HG02884 (cell line): ENCODE measurements at regions not wholly inside any gene's neighbourhood (a gene's known extent, or its start where the extent isn't known, plus 50 kb on each side); places are given as distances from the start of the nearest gene placed in this dataset.
"Not testable (repeated sequence)": the region's sequence is repeated elsewhere in the genome, so short reads cannot be mapped to it uniquely, and the experiment has no call there.

Experiments used
- ATAC-seq: cut with Tn5 transposase; IDR thresholded peaks from one replicate; pipeline ENCODE4 v1.9.1; 2021; ENCODE audit warnings: mild to moderate bottlenecking, moderate library complexity; ENCODE audit not compliant: unreplicated experiment

DNA sequence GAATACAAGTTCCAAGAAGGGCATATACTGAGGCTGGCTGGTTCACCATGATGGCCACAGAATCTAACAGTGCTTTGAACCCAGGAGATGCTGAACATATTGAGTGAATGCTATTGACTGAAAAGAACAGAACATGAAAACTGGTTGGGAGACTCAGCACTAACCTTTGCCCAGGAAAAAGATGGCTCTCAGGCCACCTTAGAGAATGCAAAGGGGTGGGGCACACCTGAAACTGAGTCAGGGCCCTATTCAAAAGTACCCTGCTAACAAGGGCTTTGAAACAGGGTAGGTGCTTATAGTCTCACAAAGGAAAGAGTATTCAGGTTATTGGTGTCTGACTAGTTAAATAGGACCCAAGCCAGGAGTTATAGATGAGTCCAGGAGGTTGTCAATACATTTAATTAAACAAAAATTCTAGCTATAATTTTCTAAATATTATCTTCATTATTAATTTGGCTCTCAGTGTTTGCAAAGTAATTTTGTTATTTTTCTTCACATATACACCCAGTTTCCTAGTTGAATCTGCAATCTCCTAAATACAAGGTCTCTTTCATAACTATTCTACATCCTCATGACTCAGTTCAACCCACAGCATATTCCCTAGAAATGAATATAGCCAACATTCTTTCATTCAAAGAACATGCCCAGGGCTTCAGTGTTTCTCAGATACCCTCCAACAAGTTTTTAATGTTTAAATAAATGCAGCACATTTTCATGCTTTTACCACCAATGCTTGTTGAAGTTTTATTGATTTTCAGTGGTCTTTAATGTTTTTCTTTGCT, 144.2 kb upstream of the RAPGEF2 start:
- ATAC-seq: no peak

DNA sequence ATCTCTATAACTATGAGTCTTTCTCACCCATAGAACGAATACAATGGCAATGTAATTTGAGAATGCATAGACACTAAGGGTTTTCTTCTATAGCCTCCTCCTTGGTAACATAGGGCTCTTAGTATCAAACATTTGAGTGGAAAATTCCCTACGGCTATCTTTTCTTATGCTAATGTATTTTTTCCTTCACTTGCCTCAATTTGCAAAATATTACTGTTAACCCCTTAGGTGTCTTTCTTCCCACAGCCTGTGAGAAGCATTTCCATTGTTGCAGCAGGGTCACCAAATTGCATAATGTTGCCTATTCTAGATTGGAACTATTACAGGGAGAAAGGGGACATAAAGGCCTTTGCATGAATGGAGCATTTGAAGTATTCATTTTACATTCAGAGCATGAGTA, 140.5 kb upstream of the RAPGEF2 start:
- ATAC-seq: no peak

DNA sequence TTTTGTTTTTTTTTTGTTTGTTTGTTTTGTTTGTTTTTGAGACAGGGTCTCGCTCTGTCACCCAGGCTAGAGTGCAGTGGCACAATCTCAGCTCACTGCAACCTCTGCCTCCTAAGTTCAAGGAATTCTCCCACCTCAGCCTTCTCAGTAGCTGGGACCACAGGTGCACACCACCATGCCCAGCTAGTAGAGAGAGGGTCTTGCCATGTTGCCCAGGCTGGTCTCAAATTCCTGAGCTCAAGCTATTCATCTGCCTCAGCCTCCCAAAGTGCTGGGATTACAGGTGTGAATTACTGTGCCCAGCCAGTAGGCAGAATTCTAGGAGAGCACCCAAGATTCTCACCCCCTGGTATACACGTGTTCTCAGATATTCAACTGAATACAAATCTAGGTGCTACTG, 139.6 kb upstream of the RAPGEF2 start:
- not testable (repeated sequence) for ATAC-seq

DNA sequence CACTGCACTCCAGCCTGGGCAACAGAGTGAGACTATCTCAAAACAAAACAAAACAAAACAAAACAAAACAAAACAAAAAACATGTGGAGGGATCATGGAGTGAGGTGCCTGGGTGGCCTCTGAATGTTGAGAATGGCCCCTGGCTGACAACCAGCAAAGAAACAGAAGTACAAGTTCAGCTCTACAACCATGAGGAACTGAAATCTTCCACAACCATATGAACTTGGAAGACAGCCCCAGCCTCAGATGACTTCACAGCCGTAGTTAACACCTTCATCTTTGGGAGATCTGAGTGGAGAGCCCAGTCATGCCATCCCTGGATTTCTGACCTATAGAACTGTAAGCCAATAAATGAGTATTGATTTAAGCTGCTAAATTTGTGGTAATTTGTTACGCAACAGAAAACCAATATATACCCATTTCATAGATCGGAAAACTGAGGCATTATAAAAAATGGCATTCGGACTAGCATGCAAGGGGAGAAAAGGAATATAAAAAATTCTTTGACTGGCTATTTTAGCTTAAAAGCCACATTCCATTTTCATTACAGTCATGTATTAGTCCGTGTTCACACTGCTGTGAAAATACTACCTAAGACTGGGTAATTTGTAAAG, 138.7 kb upstream of the RAPGEF2 start:
- no peak for ATAC-seq

DNA sequence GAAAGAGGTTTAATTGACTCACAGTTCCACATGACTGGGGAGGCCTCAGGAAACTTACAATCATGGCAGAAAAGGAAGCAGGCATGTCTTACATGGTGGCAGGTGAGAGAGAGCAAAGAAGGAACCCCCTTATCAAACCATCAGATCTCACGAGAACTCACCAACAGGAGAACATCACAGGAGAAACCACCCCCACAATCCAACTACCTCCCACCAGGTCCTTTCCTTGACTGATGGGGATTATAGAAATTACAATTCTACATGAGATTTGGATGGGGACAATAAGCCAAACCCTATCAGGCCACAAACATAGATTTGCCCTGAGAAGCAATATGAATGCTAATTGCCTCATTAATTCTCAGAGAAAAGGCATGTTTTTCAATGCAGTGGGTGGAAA, 138.2 kb upstream of the RAPGEF2 start:
- ATAC-seq: no peak

DNA sequence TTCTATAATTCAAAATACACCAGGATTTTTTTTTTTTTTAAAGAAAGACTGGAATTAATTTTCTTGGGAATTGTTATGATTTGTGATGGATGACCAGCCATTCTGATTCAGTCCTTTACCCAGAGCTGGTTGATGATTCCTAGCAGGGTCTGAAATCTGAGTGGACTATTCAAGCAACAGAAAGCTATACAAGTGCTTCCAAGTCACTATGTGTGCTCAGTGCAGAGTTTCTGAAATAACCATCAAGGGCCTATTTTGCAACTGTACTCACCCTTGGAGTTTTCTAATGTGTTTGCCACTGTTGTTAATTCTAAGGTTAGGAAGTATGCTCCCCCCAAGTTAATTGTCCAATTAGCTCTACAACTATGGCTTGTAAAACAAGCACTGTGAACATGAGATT, 137.7 kb upstream of the RAPGEF2 start:
- ATAC-seq: no peak

DNA sequence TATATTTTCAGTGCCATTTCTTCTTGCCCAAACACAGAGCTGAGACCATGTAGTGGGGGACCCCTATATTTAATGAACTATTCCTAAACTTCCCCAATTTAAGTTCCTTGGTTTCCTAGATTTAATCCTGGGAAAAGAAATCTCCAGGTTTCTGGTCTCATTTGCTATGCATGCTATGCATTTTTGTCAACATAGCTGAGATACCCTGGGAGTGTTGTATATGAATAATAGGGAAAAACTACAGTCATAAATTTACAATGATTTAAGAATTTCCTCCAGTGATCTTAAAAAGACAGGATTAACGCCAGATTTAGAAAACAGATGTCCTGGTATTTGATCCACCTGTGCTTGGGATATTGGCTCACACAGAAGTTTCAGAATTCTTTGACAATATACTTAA, 136.8 kb upstream of the RAPGEF2 start:
- ATAC-seq: no peak

DNA sequence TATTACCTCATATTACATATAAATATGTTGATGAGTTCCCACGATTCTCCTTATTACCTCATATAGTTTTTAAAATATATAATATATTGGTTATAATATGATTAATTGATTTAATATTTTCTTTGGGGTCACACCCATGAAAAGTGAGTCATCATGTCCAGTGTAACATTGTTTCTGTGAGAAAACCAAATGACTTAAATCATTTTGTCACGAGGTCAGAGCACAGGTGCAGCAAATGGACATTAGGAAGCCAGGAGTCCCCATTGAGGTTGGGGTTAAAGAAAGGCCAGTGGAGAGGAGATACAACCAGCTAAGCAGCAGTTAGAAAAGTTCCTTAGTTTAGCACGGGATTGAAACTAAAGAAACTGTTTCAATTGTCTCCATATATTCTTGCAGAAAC, 133.9 kb upstream of the RAPGEF2 start:
- ATAC-seq: no peak

DNA sequence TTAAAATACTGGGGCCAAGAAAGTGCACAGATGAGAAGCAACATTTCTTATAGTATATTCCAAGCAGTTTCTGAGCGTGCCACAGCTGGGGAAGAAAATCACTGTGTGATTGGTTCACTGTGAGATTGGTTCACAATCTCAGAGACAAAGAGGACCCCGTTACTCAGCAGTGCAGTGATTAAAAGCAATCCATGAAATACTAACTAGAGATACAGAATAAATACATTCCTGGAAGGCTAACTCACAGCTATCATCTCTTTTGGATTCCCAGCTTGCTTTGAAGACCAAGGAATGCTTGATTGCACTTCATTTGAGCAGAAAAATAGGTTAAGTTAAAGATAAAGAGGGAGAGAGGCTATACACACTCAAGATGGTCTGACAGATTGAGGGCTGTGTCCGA, 132.1 kb upstream of the RAPGEF2 start:
- ATAC-seq: no peak

DNA sequence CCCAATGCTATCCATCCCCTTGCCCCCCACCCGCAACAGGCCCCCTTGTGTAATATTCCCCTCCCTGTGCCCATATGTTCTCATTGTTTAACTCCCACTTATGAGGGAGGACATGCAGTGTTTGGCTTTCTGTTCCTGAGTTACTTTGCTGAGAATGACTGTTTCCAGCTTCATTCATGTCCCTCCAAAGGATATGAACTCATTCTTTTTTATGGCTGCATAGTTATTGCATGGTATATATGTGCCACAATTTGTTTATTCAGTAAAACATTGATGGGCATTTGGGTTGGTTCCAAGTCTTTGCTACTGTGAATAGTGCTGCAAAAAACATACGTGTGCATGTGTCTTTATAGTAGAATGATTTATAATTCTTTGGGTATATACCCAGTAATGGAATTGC, 128.4 kb upstream of the RAPGEF2 start:
- ATAC-seq: not testable (repeated sequence)

DNA sequence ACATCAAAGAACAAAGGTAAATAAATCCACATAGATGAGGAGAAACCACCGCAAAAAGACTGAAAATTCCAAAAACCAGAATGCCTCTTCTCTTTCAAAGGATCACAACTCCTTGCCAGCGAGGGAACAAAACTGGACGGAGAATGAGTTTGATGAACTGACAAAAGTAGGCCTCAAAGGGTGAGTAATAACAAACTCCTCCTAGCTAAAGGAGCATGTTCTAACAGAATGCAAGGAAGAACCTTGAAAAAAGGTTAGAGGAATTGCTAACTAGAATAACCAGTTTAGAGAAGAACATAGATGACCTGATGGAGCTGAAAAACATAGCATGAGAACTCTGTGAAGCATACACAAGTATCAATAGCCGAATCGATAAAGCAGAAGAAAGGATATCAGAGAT, 122.2 kb upstream of the RAPGEF2 start:
- ATAC-seq: not testable (repeated sequence)

DNA sequence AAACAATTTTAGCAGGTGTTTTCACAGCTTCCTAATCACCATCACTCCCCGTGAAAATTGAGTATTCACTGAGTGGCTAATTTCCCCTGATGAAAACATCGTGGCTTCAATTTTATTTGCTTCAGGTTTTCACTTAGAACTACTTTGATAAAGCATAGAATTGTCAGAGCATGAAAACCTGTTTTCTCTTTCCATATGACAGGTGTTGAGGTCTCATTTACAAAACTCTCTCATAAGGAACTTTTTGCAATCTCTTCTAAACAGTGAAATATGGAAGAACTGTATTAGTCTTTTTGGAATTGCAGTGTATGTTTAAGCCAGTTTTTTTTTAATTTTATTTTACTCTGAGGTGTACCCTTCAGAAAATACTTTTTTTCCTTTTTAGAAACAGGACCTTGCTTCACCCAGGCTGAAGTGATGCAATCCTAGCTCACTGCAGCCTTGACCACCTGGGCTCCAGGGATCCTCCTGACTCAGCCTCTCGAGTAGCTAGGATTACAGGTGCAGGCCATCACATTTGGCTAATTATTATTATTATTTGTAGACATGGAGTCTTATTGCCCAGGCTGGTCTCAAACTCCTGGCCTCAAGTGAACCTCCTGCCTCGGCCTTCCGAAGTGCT, 111.2 kb upstream of the RAPGEF2 start:
- no peak for ATAC-seq

DNA sequence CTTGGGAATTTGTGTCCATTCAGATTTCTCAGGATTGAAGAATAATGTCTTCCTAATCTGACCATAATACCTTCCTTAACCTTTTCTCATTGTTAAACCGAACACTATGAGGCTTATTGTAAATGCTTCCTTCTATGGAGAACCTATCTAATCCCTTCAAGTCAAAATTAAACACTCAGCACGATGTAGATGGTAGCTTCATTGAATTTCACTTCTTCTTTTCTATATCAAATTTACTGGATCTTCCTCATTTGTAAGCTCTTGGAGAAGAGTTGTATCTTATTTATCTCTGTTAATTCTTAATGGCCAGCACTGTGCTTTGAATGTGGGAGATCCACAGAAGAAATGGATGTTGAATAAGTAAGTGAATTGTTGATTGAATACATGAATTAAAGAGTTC, 109.0 kb upstream of the RAPGEF2 start:
- no peak for ATAC-seq

DNA sequence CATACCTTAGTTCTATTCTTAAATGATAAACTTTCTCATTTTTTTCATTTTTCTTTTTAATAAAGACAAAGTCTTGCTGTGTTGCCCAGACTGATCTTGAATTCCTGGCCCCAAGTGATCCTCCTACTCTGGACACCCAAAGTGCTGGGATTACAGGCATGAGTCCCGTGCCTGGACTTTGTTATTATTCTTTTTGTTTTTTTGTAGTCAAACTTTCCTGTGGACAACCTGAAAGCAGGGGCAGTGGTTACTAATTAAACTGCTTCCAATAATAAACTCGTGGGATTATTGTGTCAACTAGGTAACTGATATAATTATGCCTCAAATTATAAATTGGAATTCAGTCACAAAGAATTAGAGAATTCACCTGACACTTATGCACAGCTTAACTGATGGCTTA, 107.8 kb upstream of the RAPGEF2 start:
- ATAC-seq: no peak

DNA sequence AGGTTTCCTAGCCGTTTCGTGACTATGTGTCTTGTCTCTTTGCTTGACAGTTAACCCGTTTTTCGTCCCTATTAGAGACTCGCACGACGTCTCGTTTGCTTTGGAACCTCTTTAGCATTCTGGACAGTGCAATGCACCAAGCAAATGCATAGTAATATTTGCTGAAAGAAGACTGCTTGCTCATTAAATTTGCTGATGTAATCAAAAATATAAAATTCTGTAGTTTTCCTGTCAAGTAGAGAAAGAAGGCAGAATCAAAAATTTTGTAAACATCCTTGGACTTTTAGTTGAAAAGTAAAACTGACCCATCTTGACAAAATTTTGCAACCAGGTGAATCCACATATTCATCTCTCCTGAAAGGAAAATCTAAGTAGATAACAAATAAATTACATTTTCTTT, 106.9 kb upstream of the RAPGEF2 start:
- ATAC-seq: no peak

DNA sequence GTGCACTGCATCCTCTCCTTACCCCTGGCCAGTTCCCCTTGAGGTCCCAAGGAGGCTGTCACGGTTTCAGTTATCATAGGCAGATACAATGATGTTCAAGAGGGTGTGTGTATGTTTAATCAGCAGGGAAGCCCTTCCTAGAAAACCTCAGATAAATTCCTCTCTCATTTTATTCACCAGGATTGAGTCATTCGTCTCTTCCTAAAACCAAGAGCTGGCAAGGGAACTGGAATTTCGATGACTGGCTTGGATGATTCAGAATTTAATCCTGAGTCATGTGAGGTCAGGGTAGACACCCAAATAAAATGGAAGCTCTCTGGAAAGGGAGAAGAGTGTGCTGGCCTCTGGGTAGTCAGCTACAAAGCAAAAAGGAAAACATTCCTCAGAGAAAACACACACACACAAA, 106.2 kb upstream of the RAPGEF2 start:
- ATAC-seq: no peak

DNA sequence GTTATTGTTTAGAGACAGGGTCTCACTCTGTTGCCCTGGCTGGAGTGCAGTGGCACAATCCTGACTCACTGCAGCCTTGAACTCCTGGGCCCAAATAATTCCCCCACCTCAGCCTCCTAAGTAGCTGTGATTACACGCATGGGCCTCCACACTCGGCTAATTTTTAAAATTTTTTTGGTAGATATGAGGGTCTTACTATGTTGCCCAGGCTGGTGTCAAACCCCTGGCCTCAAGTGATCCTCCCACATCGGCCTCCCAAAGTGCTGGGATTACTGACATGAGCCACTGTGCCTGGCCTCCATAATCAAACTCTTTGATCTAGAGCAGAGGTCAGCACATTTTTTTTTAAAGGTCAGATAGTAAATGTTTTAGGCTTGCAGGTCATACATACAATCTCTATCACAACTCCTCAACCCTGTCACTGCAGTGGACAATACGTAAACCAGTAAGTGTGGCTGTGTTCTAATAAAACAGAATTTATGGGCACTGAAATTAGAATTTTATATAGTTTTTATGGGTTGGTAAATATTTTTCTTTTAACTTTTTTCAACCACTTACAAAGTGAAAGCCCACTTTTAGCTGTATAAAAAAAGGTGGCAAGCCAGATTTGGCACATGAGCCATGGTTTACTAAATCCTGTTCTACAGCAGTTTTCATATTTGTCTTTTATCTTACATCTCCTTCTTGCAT, 105.1 kb upstream of the RAPGEF2 start:
- ATAC-seq: no peak

DNA sequence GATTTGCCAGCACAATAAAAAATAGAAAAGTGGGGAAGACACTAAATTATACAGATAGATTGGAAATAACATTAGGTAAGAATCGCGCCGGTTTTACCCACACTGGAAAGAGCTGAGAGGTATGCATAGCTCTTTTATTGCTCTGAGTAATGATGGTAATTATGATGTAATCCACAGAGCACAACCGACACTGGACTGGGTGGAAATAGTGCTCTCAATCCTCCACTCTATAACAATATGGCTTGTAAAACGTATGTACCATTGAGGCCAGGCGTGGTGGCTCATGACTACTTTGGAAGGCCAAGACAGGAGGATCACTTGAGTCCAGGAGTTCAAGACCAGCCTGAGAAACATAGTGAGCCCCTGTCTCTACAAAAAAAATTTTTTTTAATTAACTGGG, 104.3 kb upstream of the RAPGEF2 start:
- no peak for ATAC-seq

DNA sequence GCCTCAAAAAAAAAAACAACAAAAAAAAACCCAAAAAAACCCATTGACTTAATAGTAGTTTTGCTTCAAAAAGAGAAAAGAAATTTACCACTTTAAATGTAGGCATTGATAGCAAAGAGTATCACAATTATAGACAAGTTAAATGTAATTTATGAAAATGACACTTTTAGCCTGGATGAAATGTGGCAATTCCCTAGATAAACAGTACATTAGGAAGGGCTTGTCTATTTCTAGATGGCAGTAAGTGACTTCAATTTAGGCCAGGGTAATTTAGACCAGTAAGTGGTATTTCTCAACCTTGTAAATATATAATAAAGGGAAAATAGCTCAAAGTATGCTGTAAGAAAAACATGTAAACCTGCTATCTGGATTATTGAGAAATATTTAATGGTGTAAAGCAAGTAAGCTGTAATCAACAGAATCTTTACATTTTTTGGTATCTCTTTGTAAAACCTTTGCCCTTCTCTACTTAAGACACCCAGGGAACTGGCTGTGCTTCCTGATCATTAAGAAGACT, 103.7 kb upstream of the RAPGEF2 start:
- ATAC-seq: no peak

DNA sequence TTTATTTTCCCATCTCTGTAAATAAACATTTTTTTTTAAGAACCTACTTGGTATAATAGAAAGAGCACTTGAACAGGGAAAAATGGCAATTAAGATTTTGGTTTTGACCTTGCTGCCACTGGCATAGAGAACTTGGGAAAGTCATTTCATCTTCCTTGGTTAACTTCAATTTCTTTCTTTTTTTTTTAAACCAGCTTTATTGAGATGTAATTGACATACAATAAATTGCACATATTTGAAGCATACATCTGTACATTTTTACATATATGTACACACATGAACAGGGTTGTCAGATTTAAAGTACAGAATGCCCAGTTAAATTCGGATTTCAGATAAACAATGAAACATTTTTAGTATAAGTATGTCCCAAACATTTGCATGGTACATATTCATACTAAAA, 103.0 kb upstream of the RAPGEF2 start:
- ATAC-seq: no peak

DNA sequence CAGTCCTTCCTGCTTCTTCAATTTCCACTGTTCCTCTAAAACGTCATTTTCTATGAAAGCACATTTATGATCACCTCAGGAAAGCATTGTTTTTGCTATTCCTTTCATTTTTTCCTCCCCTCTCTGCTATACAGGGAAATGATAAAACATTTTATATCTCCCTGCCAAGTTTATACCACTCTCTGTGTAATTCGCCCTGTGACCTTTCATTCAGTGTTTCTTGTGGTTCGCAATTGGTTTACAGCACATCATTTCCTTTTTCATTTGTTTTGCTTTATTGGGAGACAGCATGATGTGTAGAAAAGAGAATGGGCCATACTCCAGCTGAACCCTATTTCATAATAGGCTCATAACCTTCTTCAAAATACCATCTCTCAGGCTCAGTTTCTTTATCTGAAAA, 99.9 kb upstream of the RAPGEF2 start:
- ATAC-seq: no peak
